ENCODE measurements at regions not wholly inside any gene's neighbourhood (a gene's known extent, or its start where the extent isn't known, plus 50 kb on each side); places are given as distances from the start of the nearest gene placed in this dataset.

DNA sequence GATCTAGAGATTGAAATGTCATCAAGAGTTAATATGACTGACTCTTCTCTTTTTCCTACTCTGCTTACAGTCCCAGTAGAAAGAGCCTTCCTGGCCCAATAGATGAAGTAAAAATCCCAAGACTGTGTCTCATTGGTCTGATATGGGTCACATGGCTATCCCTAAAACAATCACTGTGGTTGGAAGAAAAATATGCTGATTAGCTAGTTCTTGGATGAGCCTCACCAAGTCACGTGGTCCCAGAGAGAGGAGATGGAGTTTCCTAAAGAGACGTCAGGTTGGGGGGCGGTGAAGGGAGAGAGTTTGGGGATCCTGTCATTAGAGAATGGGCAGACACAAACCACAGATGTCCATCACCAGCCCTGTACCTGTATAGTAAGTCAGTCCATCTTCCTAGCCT is 466.3 kb downstream of the HAPSTR1 start:
- ATAC-seq, result no peak
- TF ChIP-seq ZFP30 (CRISPR knock-in tag; IDR thresholded peaks at IDR 0.05) (no peak), ZNF8 (CRISPR knock-in tag; IDR thresholded peaks at IDR 0.05) (no peak), TCF4 (CRISPR knock-in tag; IDR thresholded peaks at IDR 0.05; ENCODE audit: borderline replicate concordance) (no peak), RARB (CRISPR knock-in tag; IDR thresholded peaks at IDR 0.05) (no peak), OSR1 (CRISPR knock-in tag; IDR thresholded peaks at IDR 0.05) (no peak), ZFP3 (CRISPR knock-in tag; IDR thresholded peaks at IDR 0.05) (no peak), TOX (CRISPR knock-in tag; IDR thresholded peaks at IDR 0.05; ENCODE audit: borderline replicate concordance) (no peak), SNAI2 (CRISPR knock-in tag; IDR thresholded peaks at IDR 0.05) (no peak), GLIS3 (CRISPR knock-in tag; IDR thresholded peaks at IDR 0.05) (no peak), ESRRG (CRISPR knock-in tag; IDR thresholded peaks at IDR 0.05) (no peak)
- TF ChIP-seq, protein P1, sequence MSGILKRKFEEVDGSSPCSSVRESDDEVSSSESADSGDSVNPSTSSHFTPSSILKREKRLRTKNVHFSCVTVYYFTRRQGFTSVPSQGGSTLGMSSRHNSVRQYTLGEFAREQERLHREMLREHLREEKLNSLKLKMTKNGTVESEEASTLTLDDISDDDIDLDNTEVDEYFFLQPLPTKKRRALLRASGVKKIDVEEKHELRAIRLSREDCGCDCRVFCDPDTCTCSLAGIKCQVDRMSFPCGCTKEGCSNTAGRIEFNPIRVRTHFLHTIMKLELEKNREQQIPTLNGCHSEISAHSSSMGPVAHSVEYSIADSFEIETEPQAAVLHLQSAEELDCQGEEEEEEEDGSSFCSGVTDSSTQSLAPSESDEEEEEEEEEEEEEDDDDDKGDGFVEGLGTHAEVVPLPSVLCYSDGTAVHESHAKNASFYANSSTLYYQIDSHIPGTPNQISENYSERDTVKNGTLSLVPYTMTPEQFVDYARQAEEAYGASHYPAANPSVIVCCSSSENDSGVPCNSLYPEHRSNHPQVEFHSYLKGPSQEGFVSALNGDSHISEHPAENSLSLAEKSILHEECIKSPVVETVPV (CRISPR knock-in tag; IDR thresholded peaks at IDR 0.05), result no peak

DNA sequence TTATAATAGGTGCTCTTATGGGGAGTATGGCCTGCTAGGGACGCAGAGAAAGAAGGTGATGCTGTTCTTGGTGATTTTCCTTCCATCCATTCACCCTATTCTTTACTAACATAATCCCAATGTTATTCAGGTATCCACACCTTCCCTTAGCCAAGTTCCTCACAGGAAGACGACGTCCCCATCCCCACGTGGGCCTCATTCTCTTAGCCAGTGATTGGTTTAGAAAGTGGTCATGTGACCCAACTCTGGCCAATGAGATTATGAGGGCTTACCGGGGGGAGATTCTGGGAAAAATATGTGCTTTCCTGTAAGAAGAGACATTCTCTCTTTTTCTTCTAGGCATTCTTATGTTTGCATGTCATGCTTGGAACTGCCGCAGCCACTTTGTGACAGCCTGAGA is 474.7 kb downstream of the HAPSTR1 start:
- ATAC-seq, result no peak
- no peak for TF ChIP-seq ZNF8 (CRISPR knock-in tag; IDR thresholded peaks at IDR 0.05)
- TF ChIP-seq BACH2 (CRISPR knock-in tag; IDR thresholded peaks at IDR 0.05; ENCODE audit: borderline replicate concordance), result no peak
- TF ChIP-seq, protein P2, sequence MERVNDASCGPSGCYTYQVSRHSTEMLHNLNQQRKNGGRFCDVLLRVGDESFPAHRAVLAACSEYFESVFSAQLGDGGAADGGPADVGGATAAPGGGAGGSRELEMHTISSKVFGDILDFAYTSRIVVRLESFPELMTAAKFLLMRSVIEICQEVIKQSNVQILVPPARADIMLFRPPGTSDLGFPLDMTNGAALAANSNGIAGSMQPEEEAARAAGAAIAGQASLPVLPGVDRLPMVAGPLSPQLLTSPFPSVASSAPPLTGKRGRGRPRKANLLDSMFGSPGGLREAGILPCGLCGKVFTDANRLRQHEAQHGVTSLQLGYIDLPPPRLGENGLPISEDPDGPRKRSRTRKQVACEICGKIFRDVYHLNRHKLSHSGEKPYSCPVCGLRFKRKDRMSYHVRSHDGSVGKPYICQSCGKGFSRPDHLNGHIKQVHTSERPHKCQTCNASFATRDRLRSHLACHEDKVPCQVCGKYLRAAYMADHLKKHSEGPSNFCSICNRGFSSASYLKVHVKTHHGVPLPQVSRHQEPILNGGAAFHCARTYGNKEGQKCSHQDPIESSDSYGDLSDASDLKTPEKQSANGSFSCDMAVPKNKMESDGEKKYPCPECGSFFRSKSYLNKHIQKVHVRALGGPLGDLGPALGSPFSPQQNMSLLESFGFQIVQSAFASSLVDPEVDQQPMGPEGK (CRISPR knock-in tag; IDR thresholded peaks at IDR 0.05; ENCODE audit: borderline replicate concordance), result no peak
- TF ChIP-seq ZC3H10 (CRISPR knock-in tag; IDR thresholded peaks at IDR 0.05), result no peak
- no peak for TF ChIP-seq ZFP3 (CRISPR knock-in tag; IDR thresholded peaks at IDR 0.05)
- no peak for TF ChIP-seq GLIS3 (CRISPR knock-in tag; IDR thresholded peaks at IDR 0.05)
- no peak for TF ChIP-seq PPARA (CRISPR knock-in tag; IDR thresholded peaks at IDR 0.05; ENCODE audit: borderline replicate concordance)
- no peak for TF ChIP-seq SNAI2 (CRISPR knock-in tag; IDR thresholded peaks at IDR 0.05)
- TF ChIP-seq TCF4 (CRISPR knock-in tag; IDR thresholded peaks at IDR 0.05; ENCODE audit: borderline replicate concordance), result no peak
- TF ChIP-seq TOX (CRISPR knock-in tag; IDR thresholded peaks at IDR 0.05; ENCODE audit: borderline replicate concordance), result no peak
- TF ChIP-seq, protein P3, sequence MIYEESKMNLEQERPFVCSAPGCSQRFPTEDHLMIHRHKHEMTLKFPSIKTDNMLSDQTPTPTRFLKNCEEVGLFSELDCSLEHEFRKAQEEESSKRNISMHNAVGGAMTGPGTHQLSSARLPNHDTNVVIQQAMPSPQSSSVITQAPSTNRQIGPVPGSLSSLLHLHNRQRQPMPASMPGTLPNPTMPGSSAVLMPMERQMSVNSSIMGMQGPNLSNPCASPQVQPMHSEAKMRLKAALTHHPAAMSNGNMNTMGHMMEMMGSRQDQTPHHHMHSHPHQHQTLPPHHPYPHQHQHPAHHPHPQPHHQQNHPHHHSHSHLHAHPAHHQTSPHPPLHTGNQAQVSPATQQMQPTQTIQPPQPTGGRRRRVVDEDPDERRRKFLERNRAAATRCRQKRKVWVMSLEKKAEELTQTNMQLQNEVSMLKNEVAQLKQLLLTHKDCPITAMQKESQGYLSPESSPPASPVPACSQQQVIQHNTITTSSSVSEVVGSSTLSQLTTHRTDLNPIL (CRISPR knock-in tag; IDR thresholded peaks at IDR 0.05; ENCODE audit: low read depth), result no peak
- TF ChIP-seq, protein P4, sequence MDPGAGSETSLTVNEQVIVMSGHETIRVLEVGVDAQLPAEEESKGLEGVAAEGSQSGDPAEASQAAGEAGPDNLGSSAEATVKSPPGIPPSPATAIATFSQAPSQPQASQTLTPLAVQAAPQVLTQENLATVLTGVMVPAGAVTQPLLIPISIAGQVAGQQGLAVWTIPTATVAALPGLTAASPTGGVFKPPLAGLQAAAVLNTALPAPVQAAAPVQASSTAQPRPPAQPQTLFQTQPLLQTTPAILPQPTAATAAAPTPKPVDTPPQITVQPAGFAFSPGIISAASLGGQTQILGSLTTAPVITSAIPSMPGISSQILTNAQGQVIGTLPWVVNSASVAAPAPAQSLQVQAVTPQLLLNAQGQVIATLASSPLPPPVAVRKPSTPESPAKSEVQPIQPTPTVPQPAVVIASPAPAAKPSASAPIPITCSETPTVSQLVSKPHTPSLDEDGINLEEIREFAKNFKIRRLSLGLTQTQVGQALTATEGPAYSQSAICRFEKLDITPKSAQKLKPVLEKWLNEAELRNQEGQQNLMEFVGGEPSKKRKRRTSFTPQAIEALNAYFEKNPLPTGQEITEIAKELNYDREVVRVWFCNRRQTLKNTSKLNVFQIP (CRISPR knock-in tag; IDR thresholded peaks at IDR 0.05; ENCODE audit: borderline replicate concordance, low read depth), result no peak
- no peak for TF ChIP-seq ESRRG (CRISPR knock-in tag; IDR thresholded peaks at IDR 0.05)
- TF ChIP-seq ARNTL (CRISPR knock-in tag; IDR thresholded peaks at IDR 0.05; ENCODE audit: borderline replicate concordance, low read depth), result no peak
- no peak for TF ChIP-seq ISL1 (CRISPR knock-in tag; IDR thresholded peaks at IDR 0.05)
- TF ChIP-seq ZNF565 (CRISPR knock-in tag; conservative IDR thresholded peaks at IDR 0.05; ENCODE audit: low read depth), result no peak
- no peak for TF ChIP-seq RARB (CRISPR knock-in tag; IDR thresholded peaks at IDR 0.05)

DNA sequence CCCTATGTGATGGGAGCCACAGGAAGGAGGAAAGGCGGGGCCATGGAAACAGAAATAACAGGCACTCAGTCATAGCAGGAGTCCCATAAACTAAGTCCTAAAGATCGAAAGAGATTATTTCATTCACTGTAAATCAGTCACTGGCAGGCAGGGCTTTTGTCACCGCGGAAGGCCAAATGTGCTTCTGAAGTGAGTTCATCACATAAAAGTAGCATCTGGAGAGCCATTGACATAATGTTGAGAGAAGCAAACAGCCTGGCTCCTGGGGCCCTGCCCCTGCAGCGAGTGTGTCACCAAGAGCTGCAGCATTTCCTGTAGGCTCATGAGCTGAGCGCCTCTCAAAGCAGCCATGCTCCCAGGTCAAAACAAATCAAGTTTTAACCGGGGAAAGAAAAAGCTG is 476.2 kb downstream of the HAPSTR1 start:
- ATAC-seq, result no peak
- TF ChIP-seq ZFP3 (CRISPR knock-in tag; IDR thresholded peaks at IDR 0.05) (no peak), ESRRG (CRISPR knock-in tag; IDR thresholded peaks at IDR 0.05) (no peak), TOX (CRISPR knock-in tag; IDR thresholded peaks at IDR 0.05; ENCODE audit: borderline replicate concordance) (no peak), ZNF70 (CRISPR knock-in tag; IDR thresholded peaks at IDR 0.05) (no peak), OSR1 (CRISPR knock-in tag; IDR thresholded peaks at IDR 0.05) (no peak), BACH2 (CRISPR knock-in tag; IDR thresholded peaks at IDR 0.05; ENCODE audit: borderline replicate concordance) (no peak), TCF4 (CRISPR knock-in tag; IDR thresholded peaks at IDR 0.05; ENCODE audit: borderline replicate concordance) (no peak), ZC3H10 (CRISPR knock-in tag; IDR thresholded peaks at IDR 0.05) (no peak), ARNTL (CRISPR knock-in tag; IDR thresholded peaks at IDR 0.05; ENCODE audit: borderline replicate concordance, low read depth) (no peak), RARB (CRISPR knock-in tag; IDR thresholded peaks at IDR 0.05) (no peak), CSDC2 (CRISPR knock-in tag; IDR thresholded peaks at IDR 0.05) (no peak), PPARA (CRISPR knock-in tag; IDR thresholded peaks at IDR 0.05; ENCODE audit: borderline replicate concordance) (no peak), GLIS3 (CRISPR knock-in tag; IDR thresholded peaks at IDR 0.05) (no peak)
- TF ChIP-seq, protein P2 (CRISPR knock-in tag; IDR thresholded peaks at IDR 0.05; ENCODE audit: borderline replicate concordance), result no peak
- TF ChIP-seq, protein P1 (CRISPR knock-in tag; IDR thresholded peaks at IDR 0.05), result no peak

Measured in SK-N-SH treated with all-trans-retinoic acid at 6 μM for 48 hours (cell line).